ENCODE measurements at regions not wholly inside any gene's neighbourhood (a gene's known extent, or its start where the extent isn't known, plus 50 kb on each side); places are given as distances from the start of the nearest gene placed in this dataset.

GRCh38 chr20:34163307-34163706, 51.3 kb upstream of the EIF2S2 start:
- DNase-seq (ENCODE audit: low spot score) (no peak), ATAC-seq (no peak)
- no peaks in the 10 kb centered on the region for H3K4me1 Mint-ChIP-seq (ENCODE audit: low read depth in 2 of 2)
- H3K4me3 Mint-ChIP-seq, result no peak overlapping the region
- no peaks in the 10 kb centered on the region for H3K9me3 Mint-ChIP-seq
- H3K36me3 Mint-ChIP-seq, result no peaks in the 10 kb centered on the region
- H3K27me3 Mint-ChIP-seq, result peaks cover 0 to 7% of the 10 kb centered on the region in 2 donors
- no peak overlapping the region for H3K27ac Mint-ChIP-seq

GRCh38 chr20:34164381-34164984, 52.4 kb upstream of the EIF2S2 start:
- no peak overlapping the region for H3K27ac Mint-ChIP-seq
- H3K36me3 Mint-ChIP-seq, result no peaks in the 10 kb centered on the region
- H3K4me1 Mint-ChIP-seq (ENCODE audit: low read depth in 2 of 2), result no peaks in the 10 kb centered on the region
- DNase-seq (ENCODE audit: low spot score) (no peak), ATAC-seq (no peak)
- no peak overlapping the region for H3K4me3 Mint-ChIP-seq
- peaks cover 0 to 6% of the 10 kb centered on the region in 2 donors for H3K27me3 Mint-ChIP-seq
- H3K9me3 Mint-ChIP-seq, result no peaks in the 10 kb centered on the region

GRCh38 chr20:34165018-34165619, 53.1 kb upstream of the EIF2S2 start:
- ATAC-seq (no peak), DNase-seq (ENCODE audit: low spot score) (no peak)
- H3K4me3 Mint-ChIP-seq, result no peak overlapping the region
- no peaks in the 10 kb centered on the region for H3K9me3 Mint-ChIP-seq
- no peak overlapping the region for H3K27ac Mint-ChIP-seq
- H3K36me3 Mint-ChIP-seq, result no peaks in the 10 kb centered on the region
- H3K4me1 Mint-ChIP-seq (ENCODE audit: low read depth in 2 of 2), result no peaks in the 10 kb centered on the region
- peaks cover 2 to 4% of the 10 kb centered on the region in 2 donors for H3K27me3 Mint-ChIP-seq

GRCh38 chr20:34171640-34172039, 59.6 kb upstream of the EIF2S2 start:
- Mint-ChIP-seq H3K27me3 (peaks cover 6 to 12% of the 10 kb centered on the region in 2 donors), H3K27ac (no peak overlapping the region), H3K4me1 (ENCODE audit: low read depth in 2 of 2) (no peaks in the 10 kb centered on the region), H3K4me3 (no peak overlapping the region), H3K9me3 (no peaks in the 10 kb centered on the region), H3K36me3 (no peaks in the 10 kb centered on the region)
- DNase-seq (ENCODE audit: low spot score) (no peak), ATAC-seq (no peak)

GRCh38 chr20:34172926-34173325, 60.9 kb upstream of the EIF2S2 start:
- Mint-ChIP-seq H3K36me3 (no peaks in the 10 kb centered on the region), H3K27me3 (peaks cover 3 to 12% of the 10 kb centered on the region in 2 donors), H3K4me1 (ENCODE audit: low read depth in 2 of 2) (no peaks in the 10 kb centered on the region), H3K4me3 (no peak overlapping the region), H3K9me3 (no peaks in the 10 kb centered on the region), H3K27ac (no peak overlapping the region)
- no peak for DNase-seq (ENCODE audit: low spot score)
- no peak for ATAC-seq

GRCh38 chr20:34175079-34175478, 63.0 kb upstream of the EIF2S2 start:
- Mint-ChIP-seq H3K4me1 (ENCODE audit: low read depth in 2 of 2) (no peaks in the 10 kb centered on the region), H3K27ac (no peak overlapping the region), H3K36me3 (no peaks in the 10 kb centered on the region), H3K9me3 (no peaks in the 10 kb centered on the region), H3K27me3 (peaks cover 5 to 17% of the 10 kb centered on the region in 2 donors), H3K4me3 (no peak overlapping the region)
- DNase-seq (ENCODE audit: low spot score), result no peak
- no peak for ATAC-seq

- Mint-ChIP-seq H3K36me3 (no peaks in the 10 kb centered on the region), H3K27me3 (peaks cover 2 to 12% of the 10 kb centered on the region in 2 donors), H3K4me3 (no peak overlapping the region), H3K27ac (no peak overlapping the region), H3K4me1 (ENCODE audit: low read depth in 2 of 2) (no peaks in the 10 kb centered on the region), H3K9me3 (no peaks in the 10 kb centered on the region)
- ATAC-seq, result no peak
- DNase-seq (ENCODE audit: low spot score), result no peak
Observed at GRCh38 chr20:34175879-34176278, 63.8 kb upstream of the EIF2S2 start.

- H3K36me3 Mint-ChIP-seq, result no peaks in the 10 kb centered on the region
- no peak for DNase-seq (ENCODE audit: low spot score)
- H3K9me3 Mint-ChIP-seq, result no peaks in the 10 kb centered on the region
- no peak for ATAC-seq
- no peak overlapping the region for H3K4me3 Mint-ChIP-seq
- peaks cover 2 to 15% of the 10 kb centered on the region in 2 donors for H3K27me3 Mint-ChIP-seq
- no peak overlapping the region for H3K27ac Mint-ChIP-seq
- H3K4me1 Mint-ChIP-seq (ENCODE audit: low read depth in 2 of 2), result no peaks in the 10 kb centered on the region
Observed at GRCh38 chr20:34177052-34177451, 64.2 kb upstream of the ASIP start.

GRCh38 chr20:34179637-34180360, 61.4 kb upstream of the ASIP start:
- H3K4me3 Mint-ChIP-seq, result no peak overlapping the region
- no peaks in the 10 kb centered on the region for H3K4me1 Mint-ChIP-seq (ENCODE audit: low read depth in 2 of 2)
- ATAC-seq (no peak), DNase-seq (ENCODE audit: low spot score) (no peak)
- peaks cover 13 to 21% of the 10 kb centered on the region in 2 donors for H3K27me3 Mint-ChIP-seq
- no peaks in the 10 kb centered on the region for H3K36me3 Mint-ChIP-seq
- no peak overlapping the region for H3K27ac Mint-ChIP-seq
- no peaks in the 10 kb centered on the region for H3K9me3 Mint-ChIP-seq

GRCh38 chr20:34180460-34181120, 60.6 kb upstream of the ASIP start:
- no peaks in the 10 kb centered on the region for H3K36me3 Mint-ChIP-seq
- ATAC-seq (no peak), DNase-seq (ENCODE audit: low spot score) (no peak)
- peaks cover 16 to 29% of the 10 kb centered on the region in 2 donors for H3K27me3 Mint-ChIP-seq
- H3K4me1 Mint-ChIP-seq (ENCODE audit: low read depth in 2 of 2), result no peaks in the 10 kb centered on the region
- H3K4me3 Mint-ChIP-seq, result no peak overlapping the region
- H3K9me3 Mint-ChIP-seq, result no peaks in the 10 kb centered on the region
- H3K27ac Mint-ChIP-seq, result no peak overlapping the region

- Mint-ChIP-seq H3K36me3 (no peaks in the 10 kb centered on the region), H3K4me3 (no peak overlapping the region), H3K27ac (no peak overlapping the region), H3K27me3 (peaks cover 18 to 37% of the 10 kb centered on the region in 2 donors), H3K4me1 (ENCODE audit: low read depth in 2 of 2) (no peaks in the 10 kb centered on the region), H3K9me3 (no peaks in the 10 kb centered on the region)
- DNase-seq (ENCODE audit: low spot score) (no peak), ATAC-seq (no peak)
Observed at GRCh38 chr20:34181484-34181883, 59.7 kb upstream of the ASIP start.

GRCh38 chr20:34185766-34186620, 55.2 kb upstream of the ASIP start:
- Mint-ChIP-seq H3K9me3 (no peaks in the 10 kb centered on the region), H3K4me3 (no peak overlapping the region), H3K36me3 (no peaks in the 10 kb centered on the region), H3K27me3 (peaks cover 24 to 45% of the 10 kb centered on the region in 2 donors), H3K4me1 (ENCODE audit: low read depth in 2 of 2) (no peaks in the 10 kb centered on the region), H3K27ac (no peak overlapping the region)
- ATAC-seq (no peak), DNase-seq (ENCODE audit: low spot score) (no peak)

GRCh38 chr20:34189572-34190163, 51.6 kb upstream of the ASIP start:
- Mint-ChIP-seq H3K27ac (no peak overlapping the region), H3K27me3 (peaks cover 20 to 57% of the 10 kb centered on the region in 2 donors), H3K4me1 (ENCODE audit: low read depth in 2 of 2) (no peaks in the 10 kb centered on the region), H3K4me3 (no peak overlapping the region), H3K36me3 (no peaks in the 10 kb centered on the region), H3K9me3 (no peaks in the 10 kb centered on the region)
- ATAC-seq, result no peak
- DNase-seq (ENCODE audit: low spot score), result no peak
